SK-N-MC (cell line): ENCODE measurements at regions not wholly inside any gene's neighbourhood (a gene's known extent, or its start where the extent isn't known, plus 50 kb on each side); places are given as distances from the start of the nearest gene placed in this dataset.

Source experiments
- EZH2 ChIP-seq: fragments of 200-600 bp; sonication (generic); IDR thresholded peaks from one replicate; pipeline ENCODE4 v1.6.1; 2017; ENCODE audit warnings: antibody characterized with exemption
- FOXP2 ChIP-seq: optimal IDR thresholded peaks from 2 replicates; pipeline ENCODE3; 2011; ENCODE audit warnings: mild to moderate bottlenecking, moderate library complexity; ENCODE audit not compliant: insufficient read depth; ENCODE audit errors: extremely low read length, control extremely low read depth
- POLR2AphosphoS5 ChIP-seq: IDR thresholded peaks from 2 replicates; pipeline ENCODE4 v1.6.1; 2012; ENCODE audit warnings: mild to moderate bottlenecking, low read depth, low read length, borderline replicate concordance

GRCh38 chr10:44857363-44858016 lies 53.6 kb upstream of the TMEM72 start:
- TF ChIP-seq EZH2 (no peak), POLR2AphosphoS5 (no peak), FOXP2 (no peak)
